GM12878 (cell line): ENCODE measurements at regions not wholly inside any gene's neighbourhood (a gene's known extent, or its start where the extent isn't known, plus 50 kb on each side); places are given as distances from the start of the nearest gene placed in this dataset.

ENCODE experiments used
- BRCA1 ChIP-seq: IDR thresholded peaks from 2 replicates; pipeline ENCODE4 v1.6.1; 2011; ENCODE audit warnings: low read depth, low read length, improper control_type of control experiment
- CBX5 ChIP-seq: sonication (generic); IDR thresholded peaks from 2 replicates; pipeline ENCODE4 v1.6.1; 2016; ENCODE audit warnings: low read depth, moderate library complexity, mild to moderate bottlenecking, inconsistent platforms
- CTCF ChIP-seq, 3 experiments: IDR thresholded peaks in 2 of 3; conservative IDR thresholded peaks in 1 of 3; 2 replicates each; pipeline ENCODE4 v1.5.1; 2011; ENCODE audit warnings: low read depth in 3 of 3, low read length in 3 of 3, mild to moderate bottlenecking in 3 of 3, control low read depth in 2 of 3, moderate library complexity in 2 of 3, inconsistent platforms in 1 of 3, mixed read lengths in 1 of 3; ENCODE audit not compliant: control insufficient read depth in 2 of 3, insufficient read depth in 1 of 3; ENCODE audit errors: extremely low read depth in 1 of 3
- DPF2 ChIP-seq: fragments of 450-650 bp; IDR thresholded peaks from 2 replicates; pipeline ENCODE4 v1.6.1; 2017; ENCODE audit warnings: mild to moderate bottlenecking
- EZH2 ChIP-seq: IDR thresholded peaks from 2 replicates; pipeline ENCODE4 v1.6.1; 2012; ENCODE audit warnings: low read depth, mild to moderate bottlenecking, control low read depth, inconsistent platforms, low read length, borderline replicate concordance; ENCODE audit not compliant: control insufficient read depth
- MXI1 ChIP-seq: fragments of 150-350 bp; IDR thresholded peaks from 2 replicates; pipeline ENCODE4 v1.6.1; 2011; ENCODE audit warnings: low read depth, mild to moderate bottlenecking, inconsistent platforms, low read length, improper control_type of control experiment
- POLR2A ChIP-seq: IDR thresholded peaks from 2 replicates; pipeline ENCODE4 v1.6.1; 2011; ENCODE audit warnings: low read depth, mild to moderate bottlenecking, low read length
- SUZ12 ChIP-seq: fragments of 200-600 bp; sonication (generic); IDR thresholded peaks from one replicate; pipeline ENCODE4 v1.6.1; 2018; ENCODE audit warnings: antibody characterized with exemption, mild to moderate bottlenecking; ENCODE audit not compliant: unreplicated experiment
- TAF1 ChIP-seq: IDR thresholded peaks from 2 replicates; pipeline ENCODE4 v1.6.1; 2011; ENCODE audit warnings: mild to moderate bottlenecking, low read depth, low read length, borderline replicate concordance
- TCF7 ChIP-seq: IDR thresholded peaks from 2 replicates; pipeline ENCODE4 v1.6.1; 2014; ENCODE audit warnings: antibody characterized with exemption, borderline replicate concordance
- ZBED1 ChIP-seq: IDR thresholded peaks from 2 replicates; pipeline ENCODE4 v1.6.1; 2016; ENCODE audit warnings: borderline replicate concordance
- ZBTB11 ChIP-seq: fragments of 450-650 bp; formaldehyde crosslinking; IDR thresholded peaks from 2 replicates; pipeline ENCODE4 v1.5.0; 2022; ENCODE audit warnings: mild to moderate bottlenecking, missing genetic modification characterization
- TF ChIP-seq, protein P1 (sequence below): IDR thresholded peaks from 2 replicates; pipeline ENCODE4 v1.6.1; 2011; ENCODE audit warnings: low read depth, mild to moderate bottlenecking, low read length, moderate library complexity, borderline replicate concordance; ENCODE audit errors: extremely low read depth

DNA sequence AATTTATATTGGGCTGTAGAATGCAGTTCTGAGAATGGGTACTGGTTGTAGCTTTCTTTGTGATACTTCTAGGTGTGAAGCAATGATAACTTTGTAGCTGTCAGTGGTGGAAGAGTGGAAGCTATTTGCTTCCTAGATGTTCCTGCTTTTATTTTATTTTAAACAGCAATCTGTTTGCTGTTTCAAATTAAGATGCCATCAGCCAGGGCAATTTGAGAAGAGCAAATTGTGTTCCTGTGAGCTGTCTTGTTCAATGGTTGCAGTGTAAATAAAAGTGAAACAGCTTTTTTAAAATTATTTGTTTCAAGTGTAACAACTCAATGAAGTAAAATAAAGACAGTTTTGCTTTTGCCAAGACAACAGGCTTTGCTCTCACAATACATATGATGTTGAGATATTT, 150.8 kb upstream of the TMEM229A start:
- TF ChIP-seq, protein P1, sequence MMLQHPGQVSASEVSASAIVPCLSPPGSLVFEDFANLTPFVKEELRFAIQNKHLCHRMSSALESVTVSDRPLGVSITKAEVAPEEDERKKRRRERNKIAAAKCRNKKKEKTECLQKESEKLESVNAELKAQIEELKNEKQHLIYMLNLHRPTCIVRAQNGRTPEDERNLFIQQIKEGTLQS, result no peak
- no peak for TF ChIP-seq EZH2
- no peak for TF ChIP-seq CTCF (IDR thresholded peaks at IDR 0.05 in 2 of 3, conservative IDR thresholded peaks at IDR 0.05 in 1 of 3; ENCODE audit: control insufficient read depth in 2 of 3, extremely low read depth in 1 of 3, insufficient read depth in 1 of 3, low read depth in 3 of 3, low read length in 3 of 3)
- TF ChIP-seq POLR2A, result no peak
- TF ChIP-seq SUZ12, result no peak
- no peak for TF ChIP-seq TCF7
- no peak for TF ChIP-seq DPF2
- TF ChIP-seq MXI1, result no peak
- TF ChIP-seq CBX5, result no peak
- TF ChIP-seq TAF1, result no peak
- no peak for TF ChIP-seq ZBED1
- no peak for TF ChIP-seq ZBTB11 (CRISPR knock-in tag)
- TF ChIP-seq BRCA1, result no peak
